ENCODE measurements at regions not wholly inside any gene's neighbourhood (a gene's known extent, or its start where the extent isn't known, plus 50 kb on each side); places are given as distances from the start of the nearest gene placed in this dataset.

DNA sequence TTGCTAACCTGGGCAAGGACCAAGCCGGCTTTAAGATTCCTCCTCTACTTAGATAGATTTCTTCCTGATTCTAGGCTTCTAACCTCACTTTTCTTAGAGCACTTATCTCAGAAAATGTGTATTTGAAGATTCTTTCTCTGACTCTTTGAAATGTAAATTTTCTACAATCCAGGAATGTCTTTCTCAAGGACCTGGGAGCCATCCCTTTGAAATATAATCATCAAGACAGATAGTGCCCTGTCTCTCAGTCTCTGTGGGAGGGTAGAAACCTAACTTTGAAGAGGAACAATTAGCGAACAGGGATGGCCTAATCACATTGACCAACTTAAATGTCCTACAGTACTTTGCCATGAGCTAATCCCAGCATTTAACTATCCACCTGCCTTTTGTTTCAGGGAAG lies 1646.0 kb downstream of the PCDH9 start:
- TF ChIP-seq EED (IDR thresholded peaks at IDR 0.05; ENCODE audit: low read depth) (no peak), STAT3 (IDR thresholded peaks at IDR 0.05; ENCODE audit: low read depth, low read length) (no peak), MTA3 (IDR thresholded peaks at IDR 0.05; ENCODE audit: borderline replicate concordance, low read length) (no peak), POLR2AphosphoS5 (IDR thresholded peaks at IDR 0.05; ENCODE audit: low read length) (no peak), EP300 (IDR thresholded peaks at IDR 0.05; ENCODE audit: borderline replicate concordance in 1 of 2, control insufficient read depth in 1 of 2, low read depth in 2 of 2, low read length in 2 of 2) (no peak), POLR2A (IDR thresholded peaks at IDR 0.05; ENCODE audit: low read depth, low read length) (no peak), EZH2 (IDR thresholded peaks at IDR 0.05; ENCODE audit: borderline replicate concordance, control insufficient read depth, low read depth, low read length) (no peak), TAF1 (IDR thresholded peaks at IDR 0.05; ENCODE audit: borderline replicate concordance, low read depth, low read length) (no peak), MXI1 (IDR thresholded peaks at IDR 0.05; ENCODE audit: low read depth, low read length) (no peak), NFIC (IDR thresholded peaks at IDR 0.05; ENCODE audit: low read depth, low read length) (no peak), MEF2B (IDR thresholded peaks at IDR 0.05; ENCODE audit: partially characterized antibody, poor library complexity, severe bottlenecking) (no peak)
- TF ChIP-seq, protein P1, sequence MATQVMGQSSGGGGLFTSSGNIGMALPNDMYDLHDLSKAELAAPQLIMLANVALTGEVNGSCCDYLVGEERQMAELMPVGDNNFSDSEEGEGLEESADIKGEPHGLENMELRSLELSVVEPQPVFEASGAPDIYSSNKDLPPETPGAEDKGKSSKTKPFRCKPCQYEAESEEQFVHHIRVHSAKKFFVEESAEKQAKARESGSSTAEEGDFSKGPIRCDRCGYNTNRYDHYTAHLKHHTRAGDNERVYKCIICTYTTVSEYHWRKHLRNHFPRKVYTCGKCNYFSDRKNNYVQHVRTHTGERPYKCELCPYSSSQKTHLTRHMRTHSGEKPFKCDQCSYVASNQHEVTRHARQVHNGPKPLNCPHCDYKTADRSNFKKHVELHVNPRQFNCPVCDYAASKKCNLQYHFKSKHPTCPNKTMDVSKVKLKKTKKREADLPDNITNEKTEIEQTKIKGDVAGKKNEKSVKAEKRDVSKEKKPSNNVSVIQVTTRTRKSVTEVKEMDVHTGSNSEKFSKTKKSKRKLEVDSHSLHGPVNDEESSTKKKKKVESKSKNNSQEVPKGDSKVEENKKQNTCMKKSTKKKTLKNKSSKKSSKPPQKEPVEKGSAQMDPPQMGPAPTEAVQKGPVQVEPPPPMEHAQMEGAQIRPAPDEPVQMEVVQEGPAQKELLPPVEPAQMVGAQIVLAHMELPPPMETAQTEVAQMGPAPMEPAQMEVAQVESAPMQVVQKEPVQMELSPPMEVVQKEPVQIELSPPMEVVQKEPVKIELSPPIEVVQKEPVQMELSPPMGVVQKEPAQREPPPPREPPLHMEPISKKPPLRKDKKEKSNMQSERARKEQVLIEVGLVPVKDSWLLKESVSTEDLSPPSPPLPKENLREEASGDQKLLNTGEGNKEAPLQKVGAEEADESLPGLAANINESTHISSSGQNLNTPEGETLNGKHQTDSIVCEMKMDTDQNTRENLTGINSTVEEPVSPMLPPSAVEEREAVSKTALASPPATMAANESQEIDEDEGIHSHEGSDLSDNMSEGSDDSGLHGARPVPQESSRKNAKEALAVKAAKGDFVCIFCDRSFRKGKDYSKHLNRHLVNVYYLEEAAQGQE (IDR thresholded peaks at IDR 0.05; ENCODE audit: low read depth, low read length) = no peak
- TF ChIP-seq, protein P2, sequence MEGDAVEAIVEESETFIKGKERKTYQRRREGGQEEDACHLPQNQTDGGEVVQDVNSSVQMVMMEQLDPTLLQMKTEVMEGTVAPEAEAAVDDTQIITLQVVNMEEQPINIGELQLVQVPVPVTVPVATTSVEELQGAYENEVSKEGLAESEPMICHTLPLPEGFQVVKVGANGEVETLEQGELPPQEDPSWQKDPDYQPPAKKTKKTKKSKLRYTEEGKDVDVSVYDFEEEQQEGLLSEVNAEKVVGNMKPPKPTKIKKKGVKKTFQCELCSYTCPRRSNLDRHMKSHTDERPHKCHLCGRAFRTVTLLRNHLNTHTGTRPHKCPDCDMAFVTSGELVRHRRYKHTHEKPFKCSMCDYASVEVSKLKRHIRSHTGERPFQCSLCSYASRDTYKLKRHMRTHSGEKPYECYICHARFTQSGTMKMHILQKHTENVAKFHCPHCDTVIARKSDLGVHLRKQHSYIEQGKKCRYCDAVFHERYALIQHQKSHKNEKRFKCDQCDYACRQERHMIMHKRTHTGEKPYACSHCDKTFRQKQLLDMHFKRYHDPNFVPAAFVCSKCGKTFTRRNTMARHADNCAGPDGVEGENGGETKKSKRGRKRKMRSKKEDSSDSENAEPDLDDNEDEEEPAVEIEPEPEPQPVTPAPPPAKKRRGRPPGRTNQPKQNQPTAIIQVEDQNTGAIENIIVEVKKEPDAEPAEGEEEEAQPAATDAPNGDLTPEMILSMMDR (IDR thresholded peaks at IDR 0.05 in 2 of 3, conservative IDR thresholded peaks at IDR 0.05 in 1 of 3; ENCODE audit: control insufficient read depth in 2 of 3, extremely low read depth in 1 of 3, insufficient read depth in 1 of 3, low read depth in 3 of 3, low read length in 3 of 3) = no peak
